Hepatocyte (in vitro differentiated cells): ENCODE measurements at regions not wholly inside any gene's neighbourhood (a gene's known extent, or its start where the extent isn't known, plus 50 kb on each side); places are given as distances from the start of the nearest gene placed in this dataset.

Experiments
- CTCF ChIP-seq: fragments of 200-600 bp; sonication (generic); IDR thresholded peaks from 2 replicates; pipeline ENCODE4 v1.5.1; 2016; ENCODE audit warnings: antibody characterized with exemption, mild to moderate bottlenecking; ENCODE audit not compliant: poor library complexity
- EZH2 ChIP-seq: fragments of 200-600 bp; sonication (generic); IDR thresholded peaks from 2 replicates; pipeline ENCODE4 v1.6.1; 2016; ENCODE audit warnings: antibody characterized with exemption, mild to moderate bottlenecking, borderline replicate concordance
- EZH2phosphoT487 ChIP-seq: fragments of 200-600 bp; sonication (generic); IDR thresholded peaks from one replicate; pipeline ENCODE4 v1.6.1; 2018; ENCODE audit warnings: antibody characterized with exemption, mild to moderate bottlenecking, low read depth, moderate library complexity; ENCODE audit not compliant: unreplicated experiment, severe bottlenecking

GRCh38 chrX:9233141-9233540, 199.2 kb upstream of the FAM9B start:
- TF ChIP-seq CTCF (no peak), EZH2 (no peak), EZH2phosphoT487 (no peak)
